KG1 (cell line): ENCODE measurements at regions not wholly inside any gene's neighbourhood (a gene's known extent, or its start where the extent isn't known, plus 50 kb on each side); places are given as distances from the start of the nearest gene placed in this dataset.

Experiments
- DNase-seq: peaks from one replicate; lab custom pipeline; 2025; lab: John Stamatoyannopoulos, UW

DNA sequence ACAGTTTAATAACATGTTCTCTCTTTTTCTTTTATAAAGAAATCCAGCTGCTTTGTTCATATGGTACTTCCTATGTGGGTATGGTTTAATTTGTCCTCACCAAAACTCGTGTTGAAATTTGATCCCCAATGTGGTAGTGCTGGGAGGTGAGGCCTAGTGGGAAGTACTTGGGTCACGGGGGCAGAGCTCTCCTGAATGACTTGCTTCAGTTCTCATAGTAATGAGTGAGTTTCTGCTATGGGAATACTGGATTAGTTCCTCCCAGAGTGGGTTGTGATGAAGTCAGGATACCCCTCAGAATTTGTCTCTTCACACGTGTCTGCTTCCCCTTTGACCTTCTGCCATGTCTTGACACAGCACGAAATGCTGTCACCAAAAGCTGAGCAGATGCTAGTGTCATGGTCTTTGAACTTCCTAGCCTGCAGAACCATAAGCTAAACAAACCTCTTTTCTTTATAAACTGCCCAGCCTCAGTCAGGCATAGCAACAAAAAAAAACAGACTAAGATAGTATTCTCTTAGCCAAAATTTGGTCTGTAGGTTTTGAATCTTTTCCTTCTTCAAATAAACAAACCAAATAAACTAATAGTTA lies 87.8 kb upstream of the HS3ST5 start:
- DNase-seq: no peak

DNA sequence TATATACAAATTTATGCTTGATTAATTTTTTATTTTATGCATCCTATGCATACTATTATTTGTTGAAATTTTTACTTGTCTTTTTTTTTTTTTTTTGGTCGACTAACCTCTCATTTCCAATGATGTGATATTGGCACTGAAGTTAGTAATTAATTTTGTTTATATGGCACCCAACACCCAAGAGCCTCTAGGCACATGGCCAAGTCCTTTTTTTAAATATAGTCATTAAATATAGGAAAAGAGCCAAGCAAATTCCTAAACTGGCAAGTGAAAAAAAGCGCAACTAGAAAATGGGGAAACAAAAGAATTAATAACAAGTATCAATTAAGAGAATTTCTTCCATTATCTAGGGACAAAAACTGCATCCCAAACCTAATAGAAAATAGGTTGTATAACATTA lies 85.5 kb upstream of the HS3ST5 start:
- no peak for DNase-seq

DNA sequence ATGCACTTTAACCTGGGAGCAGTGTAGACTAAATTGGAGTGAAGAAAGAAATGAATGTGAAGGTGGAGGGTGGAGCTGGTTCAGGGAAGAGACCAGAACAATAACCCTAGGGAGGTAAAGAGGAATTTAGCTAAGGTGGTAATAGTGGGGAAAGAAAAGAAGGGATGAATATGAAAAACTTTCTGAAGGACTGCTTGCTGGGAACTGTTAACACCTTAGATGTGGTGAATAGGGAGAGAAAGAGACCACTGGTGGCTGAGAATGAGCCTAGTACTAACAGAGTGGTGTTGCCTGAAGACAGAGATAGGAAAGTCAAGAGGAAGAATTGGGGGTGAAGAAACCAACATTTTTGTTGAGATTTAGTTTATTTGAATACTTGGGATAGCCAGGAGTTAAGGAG lies 78.4 kb upstream of the HS3ST5 start:
- no peak for DNase-seq

DNA sequence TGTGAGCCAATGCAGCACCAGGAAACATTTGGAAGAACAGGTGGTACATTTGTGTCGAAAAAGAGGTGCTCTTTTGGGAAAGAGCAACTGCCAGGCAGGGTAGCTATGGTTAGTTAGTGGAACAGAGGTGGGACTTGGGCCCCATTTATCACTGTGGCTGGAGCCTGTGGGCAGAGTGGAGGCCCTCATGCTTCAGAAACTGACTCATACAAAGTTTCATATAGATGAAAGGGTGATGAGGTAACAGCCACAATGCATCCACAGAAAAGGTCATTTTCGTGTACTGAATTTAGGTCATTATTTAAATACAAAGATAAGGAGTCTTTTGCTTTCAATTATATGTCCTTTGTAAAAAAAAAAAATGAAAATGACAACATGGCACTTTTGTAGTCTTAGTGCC lies 76.4 kb upstream of the HS3ST5 start:
- DNase-seq: no peak

DNA sequence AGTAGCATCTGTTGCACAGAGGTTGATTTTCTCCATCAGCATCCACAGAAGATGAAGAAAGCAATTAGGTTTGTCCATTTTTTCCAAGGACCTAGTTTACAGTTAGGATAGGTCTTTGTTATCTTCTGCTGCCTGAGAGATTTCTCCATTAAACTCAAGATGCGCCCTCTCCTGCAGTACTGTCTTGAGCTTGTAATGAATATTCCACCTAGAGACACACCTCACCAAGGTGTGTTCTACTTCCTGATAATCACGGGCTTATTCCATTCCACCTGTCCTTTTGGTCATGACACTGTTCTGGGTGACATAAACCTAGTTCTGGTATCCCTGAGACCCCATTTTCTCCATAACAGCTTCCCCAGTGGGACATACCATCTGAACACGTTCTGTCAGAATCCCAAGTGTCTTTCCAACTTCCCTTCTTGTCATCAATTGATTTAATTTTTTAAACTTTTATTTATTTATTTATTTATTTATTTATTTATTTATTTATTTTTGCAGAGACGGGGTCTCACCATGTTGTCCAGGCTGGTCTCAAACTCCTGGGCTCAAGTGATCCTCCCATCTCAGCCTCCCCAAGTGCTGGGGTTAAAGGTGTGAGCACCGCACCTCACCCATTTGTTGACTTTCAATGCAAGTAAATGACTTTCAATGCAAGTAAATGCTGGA lies 75.6 kb upstream of the HS3ST5 start:
- no peak for DNase-seq

DNA sequence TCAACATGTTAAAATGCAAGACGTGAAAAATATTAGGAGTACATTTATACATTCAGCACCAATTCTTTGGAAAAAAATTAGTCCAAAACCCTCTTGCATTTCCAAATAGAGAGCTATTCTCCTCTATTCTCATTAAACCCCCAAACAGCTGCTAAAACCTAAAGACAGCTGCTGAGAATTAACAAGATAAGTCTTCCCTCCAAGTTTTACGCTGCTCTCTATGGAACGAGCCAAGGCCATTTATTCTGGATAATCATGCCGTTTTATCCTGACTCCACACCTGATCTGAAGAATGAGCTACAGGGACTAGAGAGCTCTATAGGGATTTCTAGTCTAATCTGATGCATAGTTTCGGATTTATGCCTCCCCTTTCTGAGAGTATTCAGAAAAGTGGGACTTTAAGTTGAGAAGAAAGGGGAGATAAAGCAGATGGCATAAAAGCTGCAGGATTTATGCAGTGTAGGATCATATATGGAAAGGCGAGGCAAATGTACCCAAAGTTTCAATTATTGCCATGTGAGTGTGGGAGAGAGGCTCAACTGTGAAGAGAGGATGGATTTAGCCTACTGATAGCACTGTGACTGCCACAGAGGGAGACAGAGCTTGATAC lies 64.7 kb upstream of the HS3ST5 start:
- DNase-seq: no peak

DNA sequence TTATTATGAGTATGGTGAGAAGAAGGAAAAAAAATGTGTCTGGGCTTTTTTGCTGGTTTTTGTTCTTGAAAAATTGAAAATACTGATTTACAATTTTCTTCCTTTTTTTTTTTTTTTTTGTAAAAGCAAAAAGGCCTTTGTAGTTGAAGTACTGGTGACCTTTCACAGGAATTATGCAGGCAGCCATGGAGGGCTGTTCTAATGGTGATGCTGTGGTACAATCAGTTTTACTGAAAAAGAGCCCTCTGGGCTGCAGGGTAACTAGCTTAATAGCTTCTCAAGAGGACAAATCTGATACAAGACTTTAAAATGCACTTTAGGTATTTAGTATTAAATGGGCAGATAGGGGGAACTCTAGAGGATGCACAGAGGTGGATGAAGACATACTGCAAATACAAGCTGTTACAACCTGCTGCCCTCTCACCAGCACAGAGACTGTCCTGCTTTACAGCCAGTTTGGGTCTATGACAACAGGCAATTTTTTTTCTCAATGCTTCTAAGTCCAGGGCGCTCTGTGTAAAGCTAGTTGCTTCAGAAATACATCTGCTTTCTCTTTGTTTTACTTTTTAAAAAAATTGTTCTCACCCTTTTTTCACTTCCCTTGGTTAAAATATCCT lies 61.6 kb upstream of the HS3ST5 start:
- DNase-seq: no peak

DNA sequence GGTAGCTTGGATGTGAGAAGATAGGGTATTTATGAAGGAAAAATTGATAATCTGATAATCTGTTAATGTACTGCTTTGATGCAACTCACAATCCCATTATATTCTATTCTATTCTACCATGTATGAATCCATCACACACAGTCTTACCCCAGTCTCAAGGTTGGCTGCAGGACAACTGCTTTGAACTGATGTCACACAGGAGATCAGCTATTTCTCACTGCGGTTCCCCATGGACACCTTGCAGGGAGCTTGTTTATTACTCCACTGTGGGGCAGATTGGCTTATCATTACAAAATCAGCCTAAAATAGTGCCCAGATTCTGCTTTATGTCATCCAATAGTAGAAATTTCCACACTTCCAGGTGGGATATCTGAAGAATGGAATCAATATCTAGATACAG lies 61.0 kb upstream of the HS3ST5 start:
- DNase-seq: no peak

DNA sequence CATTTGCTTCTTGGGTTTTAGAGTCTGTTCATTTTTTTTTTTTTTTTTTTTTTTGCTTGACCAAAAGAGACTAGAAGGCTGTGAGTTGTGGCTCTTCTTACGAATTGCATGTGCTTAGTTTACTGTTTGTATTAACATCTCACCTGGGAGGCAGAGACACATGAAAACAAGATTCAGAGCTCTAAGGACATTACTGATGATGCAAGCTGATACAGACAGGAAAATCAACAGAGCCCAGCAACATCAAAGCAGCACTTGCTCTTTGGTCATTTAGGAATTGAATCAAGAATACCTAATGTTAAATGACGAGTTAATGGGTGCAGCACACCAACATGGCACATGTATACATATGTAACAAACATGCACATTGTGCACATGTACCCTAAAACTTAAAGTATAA lies 55.7 kb upstream of the HS3ST5 start:
- no peak for DNase-seq
